Esophagus muscularis mucosa (tissue), 4 donors: ENCODE measurements at regions not wholly inside any gene's neighbourhood (a gene's known extent, or its start where the extent isn't known, plus 50 kb on each side); places are given as distances from the start of the nearest gene placed in this dataset.
"Not testable (repeated sequence)": the region's sequence is repeated elsewhere in the genome, so short reads cannot be mapped to it uniquely, and the experiment has no call there.

Experiments used
- DNase-seq: peaks from one replicate; pipeline ENCODE4 v3.0.0-alpha.2; 2017; ENCODE audit errors: extremely low spot score
- H3K27ac ChIP-seq, 4 donors: fragments of 200-600 bp; sonication (generic); replicated peaks in 1 of 4; 1 replicate in 3 of 4; 2 replicates in 1 of 4; pipeline ENCODE4 v1.5.1; 2016 to 2019; ENCODE audit warnings: mild to moderate bottlenecking in 1 of 4
- H3K27me3 ChIP-seq, 4 donors: fragments of 200-600 bp; sonication (generic); one replicate each; pipeline versions ENCODE4 v1.5.1 to v1.6.0; 2016 to 2019
- H3K36me3 ChIP-seq, 4 donors: fragments of 200-600 bp; sonication (generic); one replicate each; pipeline ENCODE4 v1.5.1; 2016 to 2019
- H3K4me1 ChIP-seq, 4 donors: fragments of 200-600 bp; sonication (generic); one replicate each; pipeline ENCODE4 v1.5.1; 2016 to 2019
- H3K4me3 ChIP-seq, 4 donors: fragments of 200-600 bp; sonication (generic); 1 replicate in 2 of 4; 2 replicates in 2 of 4; pipeline ENCODE4 v1.5.1; 2016 to 2019; ENCODE audit warnings: mild to moderate bottlenecking in 4 of 4, moderate library complexity in 1 of 4
- H3K9me3 ChIP-seq, 4 donors: fragments of 200-600 bp; sonication (generic); 1 replicate in 3 of 4; 2 replicates in 1 of 4; pipeline ENCODE4 v1.5.1; 2016 to 2019
- CTCF ChIP-seq, 3 experiments: fragments of 200-600 bp in 2 of 3; fragments of 450-650 bp in 1 of 3; sonication (generic) in 2 of 3; IDR thresholded peaks; one replicate each; pipeline ENCODE4 v1.5.1; 2017 to 2019; ENCODE audit warnings: antibody characterized with exemption in 3 of 3, mild to moderate bottlenecking in 2 of 3, moderate library complexity in 1 of 3
- EP300 ChIP-seq: sonication (generic); formaldehyde crosslinking; IDR thresholded peaks from one replicate; pipeline ENCODE4 v1.6.1; 2017; ENCODE audit warnings: antibody characterized with exemption
- POLR2A ChIP-seq: fragments of 450-650 bp; IDR thresholded peaks from one replicate; pipeline ENCODE4 v1.6.1; 2017; ENCODE audit warnings: antibody characterized with exemption, moderate library complexity, mild to moderate bottlenecking, low read depth
- POLR2AphosphoS5 ChIP-seq, 2 donors: sonication (generic); formaldehyde crosslinking; IDR thresholded peaks; one replicate each; pipeline ENCODE4 v1.6.1; 2017; ENCODE audit warnings: antibody characterized with exemption in 2 of 2
- WGBS: methylation state at CpG from one replicate; pipeline ENCODE4 v1.1.5; 2018; 5-methylcytosine and 5-hydroxymethylcytosine counted together
- intact Hi-C: fragments of 100-400 bp; cut with DNase I; formaldehyde crosslinking; loops from one replicate; pipeline ENCODE4 v1.15.1; 2023

GRCh38 chr10:52951824-52952223 lies 179.2 kb upstream of the MBL2 start:
- no peak for DNase-seq
- H3K27me3 ChIP-seq, result no peaks in the 10 kb centered on the region
- no peaks in the 10 kb centered on the region for H3K9me3 ChIP-seq
- no peak overlapping the region for H3K27ac ChIP-seq
- peak in 1 of 3 experiments; percentile 7 for TF ChIP-seq CTCF (IDR thresholded peaks at IDR 0.05)
- TF ChIP-seq POLR2A, result no peak
- intact Hi-C loops, result no loop called here
- no peaks in the 10 kb centered on the region for H3K36me3 ChIP-seq
- peaks cover 0 to 7% (median 2%) of the 10 kb centered on the region in 4 donors for H3K4me1 ChIP-seq
- H3K4me3 ChIP-seq, result no peak overlapping the region
- 45% methylated on average over 5 of the region's 5 CpGs for WGBS

GRCh38 chr10:52950578-52950977 lies 178.0 kb upstream of the MBL2 start:
- no peak for TF ChIP-seq POLR2AphosphoS5 (IDR thresholded peaks at IDR 0.05)
- TF ChIP-seq POLR2A, result no peak
- no peak for TF ChIP-seq CTCF (IDR thresholded peaks at IDR 0.05)
- no peak for TF ChIP-seq EP300
- H3K27ac ChIP-seq, result no peak overlapping the region
- H3K4me3 ChIP-seq, result no peak overlapping the region
- H3K27me3 ChIP-seq, result no peaks in the 10 kb centered on the region
- H3K4me1 ChIP-seq, result peaks cover 0 to 7% (median 2%) of the 10 kb centered on the region in 4 donors
- no peak for DNase-seq
- no peaks in the 10 kb centered on the region for H3K9me3 ChIP-seq
- no peaks in the 10 kb centered on the region for H3K36me3 ChIP-seq
- intact Hi-C loops, result no loop called here
- WGBS, result 91% methylated on average over 5 of the region's 5 CpGs

DNA sequence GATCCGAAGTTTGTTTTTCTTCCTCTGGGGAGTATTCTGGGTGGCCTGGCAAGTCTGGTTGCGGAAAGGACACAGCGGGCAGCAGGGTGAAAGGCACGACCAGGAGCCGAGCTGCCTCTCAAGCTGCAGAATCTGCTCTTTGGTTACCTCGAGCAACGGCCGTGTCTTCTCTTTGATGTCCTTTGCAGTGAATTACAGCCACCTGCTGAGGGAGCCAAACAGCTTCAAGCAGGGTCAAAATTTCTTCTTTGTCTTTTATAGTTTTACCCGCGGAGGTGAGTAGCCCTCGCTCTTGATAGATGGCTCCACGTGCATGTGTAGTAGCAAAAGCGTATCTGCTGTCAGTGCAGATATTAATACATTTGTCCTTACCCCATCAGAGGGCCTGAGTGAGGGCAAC lies 177.3 kb upstream of the MBL2 start:
- Histone ChIP-seq H3K9me3 (no peaks in the 10 kb centered on the region), H3K4me1 (peaks cover 0 to 7% (median 2%) of the 10 kb centered on the region in 4 donors), H3K27me3 (no peaks in the 10 kb centered on the region), H3K27ac (no peak overlapping the region), H3K36me3 (no peaks in the 10 kb centered on the region), H3K4me3 (no peak overlapping the region)
- TF ChIP-seq CTCF (IDR thresholded peaks at IDR 0.05), result no peak
- no peak for TF ChIP-seq POLR2AphosphoS5 (IDR thresholded peaks at IDR 0.05)
- no peak for TF ChIP-seq POLR2A
- no peak for TF ChIP-seq EP300
- intact Hi-C loops, result no loop called here
- WGBS, result 84% methylated on average over 7 of the region's 13 CpGs
- DNase-seq, result no peak

GRCh38 chr10:52946486-52946885 lies 173.9 kb upstream of the MBL2 start:
- intact Hi-C loops, result no loop called here
- no peak for DNase-seq
- Histone ChIP-seq H3K36me3 (no peaks in the 10 kb centered on the region), H3K4me1 (no peaks in the 10 kb centered on the region), H3K27me3 (no peaks in the 10 kb centered on the region), H3K4me3 (no peak overlapping the region), H3K9me3 (no peaks in the 10 kb centered on the region), H3K27ac (no peak overlapping the region)
- 69% methylated on average over 5 of the region's 5 CpGs for WGBS
- TF ChIP-seq EP300 (no peak), CTCF (IDR thresholded peaks at IDR 0.05) (no peak), POLR2AphosphoS5 (IDR thresholded peaks at IDR 0.05) (no peak), POLR2A (no peak)

DNA sequence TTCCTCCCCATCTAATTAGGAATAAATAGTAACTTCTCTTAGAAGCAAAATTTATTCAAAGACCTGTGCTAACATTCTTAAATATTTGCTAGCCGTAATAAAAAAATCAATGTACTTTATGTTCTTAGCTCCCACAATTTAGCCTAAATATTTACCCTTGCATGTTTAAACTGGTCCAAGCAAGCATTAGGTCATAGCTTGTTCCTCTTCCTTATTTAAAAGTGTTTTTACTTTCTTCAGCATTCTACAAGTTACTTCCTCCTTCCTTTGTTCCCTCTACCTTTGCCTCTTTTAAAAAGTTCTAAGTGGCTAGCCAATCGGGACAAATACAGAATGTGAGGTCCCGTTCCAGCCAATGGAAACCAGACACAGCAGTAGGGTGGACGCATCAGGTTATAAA lies 172.9 kb upstream of the MBL2 start:
- H3K27me3 ChIP-seq, DNase-seq, H3K27ac ChIP-seq, H3K4me3 ChIP-seq, H3K36me3 ChIP-seq, H3K9me3 ChIP-seq, intact Hi-C loops, H3K4me1 ChIP-seq: not testable (repeated sequence)
- 71% methylated on average over 4 of the region's 4 CpGs for WGBS
